Peyer's patch (tissue), 4 donors: ENCODE measurements at regions not wholly inside any gene's neighbourhood (a gene's known extent, or its start where the extent isn't known, plus 50 kb on each side); places are given as distances from the start of the nearest gene placed in this dataset.

Experiments
- DNase-seq, 3 donors: peaks; one replicate each; pipeline ENCODE4 v3.0.0-alpha.2; 2017 to 2019
- H3K27ac ChIP-seq, 4 donors: fragments of 200-600 bp; sonication (generic); one replicate each; pipeline ENCODE4 v1.5.1; 2016 to 2019
- H3K27me3 ChIP-seq, 2 donors: fragments of 200-600 bp; sonication (generic); one replicate each; pipeline ENCODE4 v1.5.1; 2019
- H3K36me3 ChIP-seq, 3 donors: fragments of 200-600 bp; sonication (generic); one replicate each; pipeline ENCODE4 v1.5.1; 2016 to 2019
- H3K4me1 ChIP-seq, 4 donors: fragments of 200-600 bp; sonication (generic); one replicate each; pipeline ENCODE4 v1.5.1; 2016 to 2019
- H3K4me3 ChIP-seq, 4 donors: fragments of 200-600 bp; sonication (generic); 1 replicate in 3 of 4; 2 replicates in 1 of 4; pipeline ENCODE4 v1.5.1; 2016 to 2019; ENCODE audit warnings: mild to moderate bottlenecking in 1 of 4
- H3K9me3 ChIP-seq, 4 donors: fragments of 200-600 bp; sonication (generic); one replicate each; pipeline ENCODE4 v1.5.1; 2016 to 2019; ENCODE audit warnings: mild to moderate bottlenecking in 1 of 4
- CTCF ChIP-seq, 6 experiments: fragments of 450-650 bp in 4 of 6; fragments of 200-600 bp in 2 of 6; sonication (generic) in 1 of 6; IDR thresholded peaks; one replicate each; pipeline ENCODE4 v1.5.1; 2017 to 2019; ENCODE audit warnings: antibody characterized with exemption in 6 of 6, mild to moderate bottlenecking in 3 of 6, moderate library complexity in 1 of 6
- POLR2A ChIP-seq, 2 donors: fragments of 450-650 bp; IDR thresholded peaks; one replicate each; pipeline ENCODE4 v1.5.1; 2017; ENCODE audit warnings: antibody characterized with exemption in 2 of 2, mild to moderate bottlenecking in 2 of 2, moderate library complexity in 2 of 2

- no peaks in the 10 kb centered on the region for H3K27me3 ChIP-seq
- TF ChIP-seq POLR2A (IDR thresholded peaks at IDR 0.05) (no peak), CTCF (IDR thresholded peaks at IDR 0.05) (no peak)
- no peak overlapping the region for H3K27ac ChIP-seq
- DNase-seq: no peak
- no peak overlapping the region for H3K4me3 ChIP-seq
- H3K9me3 ChIP-seq: no peaks in the 10 kb centered on the region
- no peaks in the 10 kb centered on the region for H3K4me1 ChIP-seq
- H3K36me3 ChIP-seq: no peaks in the 10 kb centered on the region
Observed at GRCh38 chr12:87793131-87793530, 236.1 kb downstream of the C12orf50 start.

- DNase-seq: no peak
- no peaks in the 10 kb centered on the region for H3K27me3 ChIP-seq
- TF ChIP-seq POLR2A (IDR thresholded peaks at IDR 0.05) (no peak), CTCF (IDR thresholded peaks at IDR 0.05) (no peak)
- no peaks in the 10 kb centered on the region for H3K4me1 ChIP-seq
- no peak overlapping the region for H3K27ac ChIP-seq
- no peak overlapping the region for H3K4me3 ChIP-seq
- H3K9me3 ChIP-seq: no peaks in the 10 kb centered on the region
- H3K36me3 ChIP-seq: no peaks in the 10 kb centered on the region
Observed at GRCh38 chr12:87784350-87784749, 244.9 kb downstream of the C12orf50 start.

GRCh38 chr12:87783467-87783866 is 245.7 kb downstream of the C12orf50 start:
- Histone ChIP-seq H3K36me3 (no peaks in the 10 kb centered on the region), H3K4me1 (no peaks in the 10 kb centered on the region), H3K9me3 (no peaks in the 10 kb centered on the region), H3K4me3 (no peak overlapping the region), H3K27me3 (no peaks in the 10 kb centered on the region), H3K27ac (no peak overlapping the region)
- TF ChIP-seq POLR2A (IDR thresholded peaks at IDR 0.05): no peak
- TF ChIP-seq CTCF (IDR thresholded peaks at IDR 0.05): no peak
- DNase-seq: no peak

- TF ChIP-seq POLR2A (IDR thresholded peaks at IDR 0.05): no peak
- no peak for TF ChIP-seq CTCF (IDR thresholded peaks at IDR 0.05)
- DNase-seq: no peak
- no peaks in the 10 kb centered on the region for H3K27me3 ChIP-seq
- H3K4me1 ChIP-seq: no peaks in the 10 kb centered on the region
- no peak overlapping the region for H3K4me3 ChIP-seq
- no peaks in the 10 kb centered on the region for H3K9me3 ChIP-seq
- H3K27ac ChIP-seq: no peak overlapping the region
- no peaks in the 10 kb centered on the region for H3K36me3 ChIP-seq
Observed at GRCh38 chr12:87782838-87783237, 246.4 kb downstream of the C12orf50 start.

- H3K27me3 ChIP-seq: no peaks in the 10 kb centered on the region
- no peaks in the 10 kb centered on the region for H3K36me3 ChIP-seq
- no peak for TF ChIP-seq CTCF (IDR thresholded peaks at IDR 0.05)
- TF ChIP-seq POLR2A (IDR thresholded peaks at IDR 0.05): no peak
- no peak overlapping the region for H3K4me3 ChIP-seq
- no peaks in the 10 kb centered on the region for H3K4me1 ChIP-seq
- no peak for DNase-seq
- no peaks in the 10 kb centered on the region for H3K9me3 ChIP-seq
- no peak overlapping the region for H3K27ac ChIP-seq
Observed at GRCh38 chr12:87779858-87780498, 249.2 kb downstream of the C12orf50 start.

- no peak for DNase-seq
- Histone ChIP-seq H3K27me3 (no peaks in the 10 kb centered on the region), H3K4me1 (no peaks in the 10 kb centered on the region), H3K27ac (no peak overlapping the region), H3K4me3 (no peak overlapping the region), H3K9me3 (no peaks in the 10 kb centered on the region), H3K36me3 (no peaks in the 10 kb centered on the region)
- TF ChIP-seq POLR2A (IDR thresholded peaks at IDR 0.05) (no peak), CTCF (IDR thresholded peaks at IDR 0.05) (no peak)
Observed at GRCh38 chr12:87779016-87779415, 250.2 kb downstream of the C12orf50 start.
